ENCODE measurements at regions not wholly inside any gene's neighbourhood (a gene's known extent, or its start where the extent isn't known, plus 50 kb on each side); places are given as distances from the start of the nearest gene placed in this dataset.

GRCh38 chr4:33161202-33161601 is 2441.0 kb downstream of the PCDH7 start:
- DNase-seq, result no peak

DNA sequence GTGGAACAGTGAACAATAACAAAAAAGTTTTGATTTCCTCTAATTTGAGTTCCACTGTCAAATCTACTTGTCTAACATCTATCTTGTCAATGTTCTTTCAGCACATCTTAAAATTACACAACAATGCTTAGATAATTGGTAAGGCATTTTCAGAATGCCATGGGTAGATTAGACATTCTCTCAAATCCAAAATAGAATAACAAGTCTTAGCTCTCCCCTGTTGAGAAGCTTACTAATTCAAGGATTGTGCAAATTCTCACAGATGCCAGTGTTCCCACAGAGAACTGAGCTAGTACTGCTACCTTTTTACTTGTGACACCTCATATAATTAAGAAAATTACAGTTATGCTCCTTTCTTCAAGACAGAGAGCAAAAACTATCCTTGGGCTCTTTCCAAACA is 2442.0 kb downstream of the PCDH7 start:
- no peak for DNase-seq

- no peak for DNase-seq
Measured at GRCh38 chr4:33171873-33172525, 2451.8 kb downstream of the PCDH7 start.

DNA sequence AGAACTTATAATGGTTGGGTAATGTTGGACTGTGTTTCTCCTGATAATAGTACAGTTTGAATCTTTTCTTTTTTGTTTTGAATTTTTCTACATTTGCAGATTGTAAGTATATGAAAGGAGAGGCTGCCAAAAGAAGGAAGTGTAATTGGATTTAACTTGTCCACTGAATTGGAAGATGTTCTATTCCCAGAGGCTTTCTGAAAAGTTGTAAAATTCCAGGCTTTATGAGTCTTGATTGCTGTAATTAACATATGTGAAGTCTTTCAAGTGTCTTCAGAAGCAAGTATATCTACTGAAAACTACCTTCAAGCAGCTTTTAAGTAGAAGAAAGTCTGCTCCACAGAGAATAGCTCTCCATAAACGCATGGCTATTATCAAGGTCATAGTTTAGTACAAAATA is 2456.4 kb downstream of the PCDH7 start:
- no peak for DNase-seq

GRCh38 chr4:33184657-33185290 is 2464.6 kb downstream of the PCDH7 start:
- no peak for DNase-seq

- DNase-seq, result no peak
Measured at GRCh38 chr4:33187035-33187434, 2466.9 kb downstream of the PCDH7 start.

GRCh38 chr4:33188733-33189132 is 2468.6 kb downstream of the PCDH7 start:
- DNase-seq, result no peak

GRCh38 chr4:33189169-33189568 is 2469.0 kb downstream of the PCDH7 start:
- DNase-seq, result no peak

DNA sequence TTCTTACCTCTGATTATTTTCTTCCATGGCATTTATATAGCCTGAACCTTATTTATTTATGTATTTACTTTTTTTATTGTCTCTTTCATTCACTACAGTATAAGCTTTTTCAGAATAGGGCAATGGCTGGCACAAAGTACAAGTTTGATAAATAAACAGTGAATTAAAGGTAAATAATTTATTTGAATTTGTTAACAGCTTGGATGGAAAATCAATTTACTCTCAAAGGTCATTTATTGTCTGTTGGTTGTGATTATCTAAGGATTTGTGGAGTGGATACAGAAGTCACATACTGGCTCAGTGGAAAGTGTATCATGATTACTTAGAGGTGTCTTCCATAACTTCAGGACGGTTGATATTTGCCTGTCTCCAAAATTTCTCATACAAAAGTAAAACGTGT is 2472.9 kb downstream of the PCDH7 start:
- DNase-seq, result no peak

DNA sequence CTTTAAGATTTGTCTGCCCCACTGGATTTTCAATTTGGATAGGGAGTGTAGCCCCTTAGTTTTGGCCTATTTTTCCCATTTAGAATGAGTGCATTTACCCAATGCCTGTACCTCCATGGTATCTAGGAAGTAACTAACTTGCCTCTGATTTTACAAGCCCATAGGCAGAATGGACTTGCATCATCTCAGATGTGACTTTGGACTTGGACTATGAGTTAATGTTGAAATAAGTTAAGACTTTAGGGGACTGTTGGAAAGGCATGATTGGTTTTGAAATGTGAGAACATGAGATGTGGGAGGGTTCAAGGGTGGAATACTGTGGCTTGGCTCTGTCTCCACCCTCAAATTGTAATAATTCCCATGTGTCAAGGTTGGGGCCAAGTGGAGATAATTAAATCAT is 2480.2 kb downstream of the PCDH7 start:
- DNase-seq, result no peak

GRCh38 chr4:33218238-33218637 is 2498.1 kb downstream of the PCDH7 start:
- DNase-seq, result no peak

DNA sequence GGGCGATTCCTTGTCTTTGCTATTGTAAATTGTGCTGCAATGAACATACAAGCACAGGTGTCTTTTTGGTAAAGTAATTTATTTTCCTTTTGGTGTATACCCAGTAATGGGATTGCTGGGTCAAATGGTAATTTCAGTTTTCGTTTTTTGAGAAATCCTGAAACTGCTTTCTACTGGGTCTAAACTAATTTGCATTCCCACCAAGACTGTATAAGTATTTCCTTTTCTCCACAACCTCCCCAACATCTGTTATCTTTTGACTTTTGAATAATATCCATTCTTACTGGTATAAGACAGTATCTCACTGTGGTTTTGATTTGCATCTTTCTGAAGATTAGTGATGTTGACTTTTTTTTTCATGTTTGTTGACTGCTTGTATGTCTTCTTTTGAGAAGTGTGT is 2506.0 kb downstream of the PCDH7 start:
- DNase-seq, result no peak

DNA sequence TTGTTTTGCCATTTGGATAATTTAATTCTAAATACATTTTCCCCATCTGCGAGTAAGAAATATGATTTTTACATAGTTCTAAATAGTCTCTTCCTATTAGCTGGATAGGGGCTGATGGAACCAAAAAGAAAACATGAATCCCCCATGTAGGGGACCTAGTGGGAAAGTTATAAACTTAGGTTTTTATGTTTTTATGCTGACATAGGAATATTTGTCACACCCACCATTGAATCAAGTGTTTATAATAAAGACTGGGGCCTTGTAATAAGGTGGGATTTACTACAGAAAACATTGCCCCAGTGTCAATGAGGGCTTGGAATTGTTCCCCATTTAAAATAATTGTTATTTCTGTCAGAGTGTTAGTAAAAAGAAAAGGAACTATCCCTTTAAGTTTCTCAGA is 2506.6 kb downstream of the PCDH7 start:
- DNase-seq, result no peak

DNA sequence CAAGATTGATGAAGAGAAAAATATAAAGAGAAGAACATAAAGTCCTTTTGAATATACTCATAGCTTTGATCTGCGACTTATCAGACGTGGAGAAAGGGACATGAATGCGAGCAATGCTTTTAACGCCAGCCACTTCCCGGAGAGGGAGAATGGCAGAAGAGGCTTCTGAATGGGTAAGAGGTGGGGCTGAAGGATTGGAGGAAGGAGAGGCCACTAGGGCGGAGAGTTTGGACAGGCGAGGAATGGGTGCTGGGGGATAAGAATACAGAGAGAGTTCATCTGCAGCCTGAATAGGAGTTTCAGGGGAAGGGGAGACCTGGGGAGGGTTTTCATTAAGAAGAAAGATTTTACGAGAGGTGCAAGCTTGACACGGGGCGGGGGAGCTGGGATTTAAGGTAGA is 2534.9 kb downstream of the PCDH7 start:
- no peak for DNase-seq

GRCh38 chr4:33255507-33255906 is 2535.3 kb downstream of the PCDH7 start:
- no peak for DNase-seq

DNA sequence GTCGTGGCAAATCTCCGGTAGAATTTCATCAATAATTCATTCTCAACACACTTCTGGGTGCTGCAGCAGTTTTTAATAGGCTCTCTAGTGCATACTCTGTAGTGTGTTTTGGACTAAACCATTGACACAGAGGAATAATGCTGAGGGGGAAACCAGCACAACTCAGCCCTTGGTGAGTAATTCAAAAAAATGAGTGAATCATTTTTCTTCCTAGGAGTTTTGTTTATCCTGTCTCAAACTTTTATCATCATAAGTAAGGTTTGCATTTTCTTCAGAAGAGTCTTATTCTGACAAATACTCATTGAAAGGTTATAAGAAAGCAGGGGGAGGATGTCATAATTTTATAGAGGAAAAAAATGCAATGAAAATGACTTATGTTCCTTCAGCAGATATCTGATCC is 2542.7 kb downstream of the PCDH7 start:
- peak; percentile 87 for DNase-seq

GRCh38 chr4:33268776-33269175 is 2548.6 kb downstream of the PCDH7 start:
- no peak for DNase-seq

- DNase-seq, result no peak
Measured at GRCh38 chr4:33270403-33270802, 2550.2 kb downstream of the PCDH7 start.

GRCh38 chr4:33272722-33273121 is 2552.6 kb downstream of the PCDH7 start:
- no peak for DNase-seq

DNA sequence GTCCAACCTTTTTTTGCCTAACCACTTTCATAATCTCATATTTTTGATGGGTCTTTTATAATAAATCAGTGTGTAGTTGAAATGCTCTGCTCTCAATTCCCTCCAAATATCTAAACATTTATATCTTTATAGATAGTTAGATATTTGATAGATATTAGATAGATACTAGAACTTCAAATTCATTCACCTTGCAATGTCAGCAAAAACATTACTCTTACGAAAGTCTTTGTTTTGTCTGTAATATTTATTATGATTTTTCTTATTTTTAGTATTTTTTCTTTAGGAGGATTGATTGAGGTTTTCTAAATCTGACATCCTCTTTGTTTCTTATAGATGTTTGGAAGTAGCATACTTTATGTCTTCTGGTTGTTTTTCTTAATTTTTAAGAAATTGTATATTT is 2563.6 kb downstream of the PCDH7 start:
- DNase-seq, result no peak

DNA sequence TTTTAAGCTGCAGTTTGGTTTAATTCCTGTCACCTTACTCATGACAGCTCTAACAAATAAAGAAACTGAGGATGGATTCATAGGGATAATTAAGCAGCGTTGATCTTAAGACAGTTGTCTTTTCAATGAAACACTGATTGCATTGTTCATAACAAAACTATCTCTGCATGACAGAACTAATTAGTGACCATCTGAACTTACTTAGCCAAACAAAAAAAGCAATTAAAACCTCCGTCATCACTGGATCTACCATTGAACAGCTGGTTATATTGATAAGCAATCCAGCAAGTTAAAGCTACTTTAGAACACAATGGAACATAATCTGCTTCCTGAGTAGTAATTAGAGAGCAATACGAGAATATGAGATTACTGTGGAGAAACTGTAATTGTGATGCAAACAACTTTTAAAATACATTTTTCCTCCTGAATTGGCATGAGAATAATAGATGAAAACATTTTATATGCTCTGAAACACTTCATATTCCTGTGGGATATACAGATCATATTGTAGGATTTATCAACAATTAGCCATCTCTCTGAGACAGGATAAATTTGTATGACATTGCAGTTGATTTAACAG is 2576.8 kb downstream of the PCDH7 start:
- no peak for DNase-seq

DNA sequence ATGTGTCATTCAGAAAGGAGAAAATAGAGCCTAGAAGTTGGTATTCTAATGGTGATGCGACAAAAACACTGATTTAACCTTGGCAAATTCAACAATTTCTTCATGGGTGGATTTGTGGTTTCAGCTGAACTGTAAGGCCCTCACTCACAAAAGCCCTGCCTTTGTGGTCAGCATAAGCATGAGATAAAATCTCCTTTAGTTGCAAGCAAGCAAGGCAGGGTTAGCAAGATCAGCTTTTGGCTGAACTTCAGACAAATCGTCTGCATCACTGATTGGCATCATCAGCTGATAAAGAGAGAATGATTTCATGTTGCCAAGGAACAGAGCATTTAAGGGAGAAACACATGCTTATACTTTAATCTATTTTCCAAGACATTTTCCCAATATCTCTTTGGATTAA is 2582.2 kb downstream of the PCDH7 start:
- DNase-seq, result peak; percentile 41

- no peak for DNase-seq
Measured at GRCh38 chr4:33306131-33306530, 2586.0 kb downstream of the PCDH7 start.

- DNase-seq, result peak; percentile 11
Measured at GRCh38 chr4:33316033-33316432, 2595.9 kb downstream of the PCDH7 start.

DNA sequence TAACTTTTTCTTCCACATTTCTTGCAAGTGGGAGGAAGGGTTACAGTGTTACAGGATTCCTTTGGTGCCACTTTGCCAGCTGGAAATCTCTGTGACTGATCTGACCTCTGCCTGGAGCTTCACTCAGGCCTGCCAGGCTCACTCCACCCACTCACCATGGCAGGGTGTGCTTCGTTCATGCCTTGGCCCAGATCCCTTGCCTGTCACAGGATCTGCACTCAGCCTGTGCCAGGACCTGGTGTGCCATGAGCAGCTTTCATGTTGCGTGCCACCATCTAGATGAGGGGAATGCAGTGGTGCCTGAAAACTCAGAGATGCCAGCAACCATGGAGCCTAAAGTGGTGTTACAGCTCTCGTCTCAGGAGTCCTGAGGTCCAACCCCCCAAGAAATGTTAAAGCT is 2596.4 kb downstream of the PCDH7 start:
- no peak for DNase-seq

Data from EL (cell line).